ENCODE measurements at regions not wholly inside any gene's neighbourhood (a gene's known extent, or its start where the extent isn't known, plus 50 kb on each side); places are given as distances from the start of the nearest gene placed in this dataset.
"Not testable (repeated sequence)": the region's sequence is repeated elsewhere in the genome, so short reads cannot be mapped to it uniquely, and the experiment has no call there.

DNA sequence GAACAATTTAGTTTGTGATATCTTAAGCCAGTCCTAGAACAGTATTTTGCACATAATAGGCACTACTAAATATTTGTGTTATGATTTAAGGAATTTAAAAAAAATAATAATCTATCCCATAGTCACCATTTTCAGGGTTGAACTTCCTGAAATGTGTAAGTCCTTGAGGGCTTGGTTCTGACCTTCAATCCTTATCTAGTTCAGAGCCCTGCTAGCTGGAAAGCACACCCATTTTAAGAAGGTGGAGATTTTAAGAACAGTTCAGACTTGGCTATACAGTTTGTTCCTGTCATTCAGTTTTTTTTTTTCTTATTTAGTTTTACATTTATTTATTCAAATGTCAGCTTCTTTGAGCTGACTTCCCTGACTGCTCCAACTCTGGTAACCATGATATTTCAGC, 183.4 kb upstream of the MAGI2 start:
- intact Hi-C loops (cut with micrococcal nuclease): no loop called here
- no peaks in the 10 kb centered on the region for H3K36me3 Mint-ChIP-seq
- no peak overlapping the region for H3K27ac Mint-ChIP-seq
- CTCF ChIA-PET (ENCODE audit: partially characterized antibody): no interaction called here
- Histone ChIP-seq H3K9me3 (ENCODE audit: control insufficient read depth in 1 of 2, low read length in 2 of 2) (peaks cover 0 to 7% of the 10 kb centered on the region in 2 donors), H3K36me3 (ENCODE audit: insufficient read depth, low read length) (no peaks in the 10 kb centered on the region), H3K4me3 (ENCODE audit: low read length in 2 of 2) (no peak overlapping the region), H3K27ac (ENCODE audit: low read depth, low read length) (no peak overlapping the region), H3K4me1 (ENCODE audit: insufficient read depth, low read length) (no peaks in the 10 kb centered on the region), H3K27me3 (ENCODE audit: insufficient read depth, low read length) (no peaks in the 10 kb centered on the region)
- no peaks in the 10 kb centered on the region for H3K4me1 Mint-ChIP-seq
- no peaks in the 10 kb centered on the region for H3K27me3 Mint-ChIP-seq
- POLR2A ChIA-PET (ENCODE audit: partially characterized antibody): no interaction called here
- DNase-seq: no peak
- H3K4me3 Mint-ChIP-seq: no peak overlapping the region
- peaks cover 0 to 15% (median 4%) of the 10 kb centered on the region in 8 donors for H3K9me3 Mint-ChIP-seq

- intact Hi-C loops (cut with micrococcal nuclease): not testable (repeated sequence)
Observed at GRCh38 chr7:79625921-79626320, 172.5 kb upstream of the MAGI2 start.

GRCh38 chr7:79624336-79624735, 170.9 kb upstream of the MAGI2 start:
- peaks cover 0 to 11% (median 3%) of the 10 kb centered on the region in 8 donors for H3K9me3 Mint-ChIP-seq
- POLR2A ChIA-PET (ENCODE audit: partially characterized antibody): no interaction called here
- H3K36me3 Mint-ChIP-seq: no peaks in the 10 kb centered on the region
- Histone ChIP-seq H3K4me3 (ENCODE audit: low read length in 2 of 2) (no peak overlapping the region), H3K9me3 (ENCODE audit: control insufficient read depth in 1 of 2, low read length in 2 of 2) (no peaks in the 10 kb centered on the region), H3K27me3 (ENCODE audit: insufficient read depth, low read length) (no peaks in the 10 kb centered on the region), H3K36me3 (ENCODE audit: insufficient read depth, low read length) (no peaks in the 10 kb centered on the region), H3K27ac (ENCODE audit: low read depth, low read length) (no peak overlapping the region), H3K4me1 (ENCODE audit: insufficient read depth, low read length) (no peaks in the 10 kb centered on the region)
- no peak overlapping the region for H3K4me3 Mint-ChIP-seq
- H3K27ac Mint-ChIP-seq: no peak overlapping the region
- H3K4me1 Mint-ChIP-seq: peaks cover 0 to 2% (median 0%) of the 10 kb centered on the region in 4 donors
- CTCF ChIA-PET (ENCODE audit: partially characterized antibody): no interaction called here
- intact Hi-C loops (cut with micrococcal nuclease): no loop called here
- H3K27me3 Mint-ChIP-seq: no peaks in the 10 kb centered on the region
- DNase-seq: no peak

More at GRCh38 chr7:79625921-79626320, 172.5 kb upstream of the MAGI2 start:
- POLR2A ChIA-PET (ENCODE audit: partially characterized antibody); H3K4me1 Mint-ChIP-seq; H3K36me3 Mint-ChIP-seq; H3K27ac ChIP-seq (ENCODE audit: low read depth, low read length); H3K9me3 Mint-ChIP-seq; H3K4me3 ChIP-seq (ENCODE audit: low read length in 2 of 2); H3K36me3 ChIP-seq (ENCODE audit: insufficient read depth, low read length); DNase-seq; H3K9me3 ChIP-seq (ENCODE audit: control insufficient read depth in 1 of 2, low read length in 2 of 2); H3K4me1 ChIP-seq (ENCODE audit: insufficient read depth, low read length); H3K27me3 Mint-ChIP-seq; H3K27me3 ChIP-seq (ENCODE audit: insufficient read depth, low read length); CTCF ChIA-PET (ENCODE audit: partially characterized antibody); H3K4me3 Mint-ChIP-seq; H3K27ac Mint-ChIP-seq: not testable (repeated sequence)

GRCh38 chr7:79622781-79623180, 169.3 kb upstream of the MAGI2 start:
- Histone ChIP-seq H3K27me3 (ENCODE audit: insufficient read depth, low read length) (no peaks in the 10 kb centered on the region), H3K9me3 (ENCODE audit: control insufficient read depth in 1 of 2, low read length in 2 of 2) (no peaks in the 10 kb centered on the region), H3K4me1 (ENCODE audit: insufficient read depth, low read length) (no peaks in the 10 kb centered on the region), H3K4me3 (ENCODE audit: low read length in 2 of 2) (no peak overlapping the region), H3K27ac (ENCODE audit: low read depth, low read length) (no peak overlapping the region), H3K36me3 (ENCODE audit: insufficient read depth, low read length) (no peaks in the 10 kb centered on the region)
- Mint-ChIP-seq H3K27ac (no peak overlapping the region), H3K9me3 (peaks cover 0 to 9% (median 5%) of the 10 kb centered on the region in 8 donors), H3K4me1 (peaks cover 0 to 2% (median 0%) of the 10 kb centered on the region in 4 donors), H3K36me3 (no peaks in the 10 kb centered on the region), H3K4me3 (no peak overlapping the region), H3K27me3 (no peaks in the 10 kb centered on the region)
- CTCF ChIA-PET (ENCODE audit: partially characterized antibody): no interaction called here
- POLR2A ChIA-PET (ENCODE audit: partially characterized antibody): no interaction called here
- intact Hi-C loops (cut with micrococcal nuclease): no loop called here
- DNase-seq: no peak

- Histone ChIP-seq H3K4me3 (ENCODE audit: low read length in 2 of 2) (no peak overlapping the region), H3K27ac (ENCODE audit: low read depth, low read length) (no peak overlapping the region), H3K9me3 (ENCODE audit: control insufficient read depth in 1 of 2, low read length in 2 of 2) (no peaks in the 10 kb centered on the region), H3K4me1 (ENCODE audit: insufficient read depth, low read length) (no peaks in the 10 kb centered on the region), H3K27me3 (ENCODE audit: insufficient read depth, low read length) (no peaks in the 10 kb centered on the region), H3K36me3 (ENCODE audit: insufficient read depth, low read length) (no peaks in the 10 kb centered on the region)
- ChIA-PET CTCF (ENCODE audit: partially characterized antibody) (no interaction called here), POLR2A (ENCODE audit: partially characterized antibody) (no interaction called here)
- peaks cover 0 to 2% (median 0%) of the 10 kb centered on the region in 4 donors for H3K4me1 Mint-ChIP-seq
- no peak for DNase-seq
- H3K27me3 Mint-ChIP-seq: no peaks in the 10 kb centered on the region
- no peaks in the 10 kb centered on the region for H3K36me3 Mint-ChIP-seq
- H3K4me3 Mint-ChIP-seq: no peak overlapping the region
- peaks cover 0 to 12% (median 6%) of the 10 kb centered on the region in 8 donors for H3K9me3 Mint-ChIP-seq
- intact Hi-C loops (cut with micrococcal nuclease): no loop called here
- no peak overlapping the region for H3K27ac Mint-ChIP-seq
Observed at GRCh38 chr7:79620291-79620690, 166.8 kb upstream of the MAGI2 start.

- Mint-ChIP-seq H3K27ac (no peak overlapping the region), H3K27me3 (no peaks in the 10 kb centered on the region), H3K36me3 (no peaks in the 10 kb centered on the region), H3K9me3 (peaks cover 0 to 12% (median 6%) of the 10 kb centered on the region in 8 donors), H3K4me1 (peaks cover 0 to 2% (median 0%) of the 10 kb centered on the region in 4 donors), H3K4me3 (no peak overlapping the region)
- Histone ChIP-seq H3K36me3 (ENCODE audit: insufficient read depth, low read length) (no peaks in the 10 kb centered on the region), H3K4me1 (ENCODE audit: insufficient read depth, low read length) (no peaks in the 10 kb centered on the region), H3K27me3 (ENCODE audit: insufficient read depth, low read length) (no peaks in the 10 kb centered on the region), H3K4me3 (ENCODE audit: low read length in 2 of 2) (no peak overlapping the region), H3K9me3 (ENCODE audit: control insufficient read depth in 1 of 2, low read length in 2 of 2) (no peaks in the 10 kb centered on the region), H3K27ac (ENCODE audit: low read depth, low read length) (no peak overlapping the region)
- DNase-seq: no peak
- POLR2A ChIA-PET (ENCODE audit: partially characterized antibody): no interaction called here
- CTCF ChIA-PET (ENCODE audit: partially characterized antibody): no interaction called here
- intact Hi-C loops (cut with micrococcal nuclease): no loop called here
Observed at GRCh38 chr7:79619216-79619615, 165.7 kb upstream of the MAGI2 start.

DNA sequence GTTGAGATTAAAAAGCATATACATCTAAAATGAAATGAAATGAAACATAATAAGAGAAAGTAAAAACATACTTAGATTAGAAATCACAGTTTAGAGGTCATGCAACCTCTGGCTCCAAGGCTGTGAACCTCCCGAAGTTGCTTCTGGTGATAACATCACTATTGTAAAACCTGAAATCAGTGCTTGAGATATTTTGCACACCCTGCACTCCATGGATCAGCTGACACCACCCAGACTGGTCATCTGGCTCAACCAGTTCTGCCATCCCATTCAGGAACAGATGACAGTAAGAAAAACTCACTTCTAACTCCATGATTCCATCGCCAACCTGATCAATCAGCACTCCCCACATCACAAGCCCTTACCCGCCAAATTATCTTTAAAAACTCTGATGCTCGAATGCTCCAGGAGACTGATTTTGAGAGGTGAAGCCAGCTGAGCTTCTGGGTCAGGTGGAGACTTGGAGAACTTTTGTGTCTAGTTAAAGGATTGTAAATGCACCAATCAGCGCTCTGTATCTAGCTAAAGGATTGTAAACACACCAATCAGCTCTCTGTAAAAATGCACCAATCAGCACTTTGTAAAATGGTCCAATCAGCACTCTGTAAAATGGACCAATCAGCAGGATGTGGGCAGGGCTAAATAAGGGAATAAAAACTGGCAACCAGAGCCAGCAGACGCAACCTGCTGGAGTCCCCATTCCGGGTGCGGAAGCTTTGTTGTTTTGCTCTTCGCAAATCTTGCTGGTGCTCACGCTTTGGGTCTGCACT, 162.6 kb upstream of the MAGI2 start:
- Histone ChIP-seq H3K27me3 (ENCODE audit: insufficient read depth, low read length) (no peaks in the 10 kb centered on the region), H3K36me3 (ENCODE audit: insufficient read depth, low read length) (no peaks in the 10 kb centered on the region), H3K27ac (ENCODE audit: low read depth, low read length) (no peak overlapping the region), H3K4me1 (ENCODE audit: insufficient read depth, low read length) (no peaks in the 10 kb centered on the region), H3K4me3 (ENCODE audit: low read length in 2 of 2) (no peak overlapping the region), H3K9me3 (ENCODE audit: control insufficient read depth in 1 of 2, low read length in 2 of 2) (no peaks in the 10 kb centered on the region)
- no peak for DNase-seq
- Mint-ChIP-seq H3K27me3 (no peaks in the 10 kb centered on the region), H3K27ac (no peak overlapping the region), H3K4me3 (no peak overlapping the region), H3K4me1 (peaks cover 0 to 2% (median 0%) of the 10 kb centered on the region in 4 donors), H3K9me3 (peaks cover 3 to 13% (median 6%) of the 10 kb centered on the region in 8 donors), H3K36me3 (no peaks in the 10 kb centered on the region)
- POLR2A ChIA-PET (ENCODE audit: partially characterized antibody): no interaction called here
- CTCF ChIA-PET (ENCODE audit: partially characterized antibody): no interaction called here
- intact Hi-C loops (cut with micrococcal nuclease): no loop called here

Measured in CD4-positive, alpha-beta memory T cell (primary cell).